CD4-positive, alpha-beta T cell (primary cell): ENCODE measurements at regions not wholly inside any gene's neighbourhood (a gene's known extent, or its start where the extent isn't known, plus 50 kb on each side); places are given as distances from the start of the nearest gene placed in this dataset.
"Not testable (repeated sequence)": the region's sequence is repeated elsewhere in the genome, so short reads cannot be mapped to it uniquely, and the experiment has no call there.

Experiments used
- ATAC-seq: fragments of 200-7000 bp; cut with Tn5 transposase; one replicate; pipeline ENCODE4 v1.10.0; 2022; ENCODE audit warnings: mild to moderate bottlenecking; ENCODE audit not compliant: poor library complexity
- CTCF ChIA-PET: fragments of 350-600 bp; sonication (Branson Sonifier 250); formaldehyde crosslinking; loops from one replicate; lab custom pipeline; 2021; ENCODE audit warnings: antibody characterized with exemption, inconsistent platforms; lab: Charles Lee
- POLR2A ChIA-PET: fragments of 350-600 bp; sonication (Branson Sonifier 250); formaldehyde crosslinking; loops from one replicate; lab custom pipeline; 2021; ENCODE audit warnings: antibody characterized with exemption, inconsistent platforms; lab: Charles Lee
- DNase-seq, 14 experiments: peaks; one replicate each; pipeline ENCODE4 v3.0.0-alpha.2; 2013 to 2020; ENCODE audit warnings: mixed read lengths in 2 of 14
- H3K27ac ChIP-seq, 2 donors: one replicate each; pipeline versions ENCODE4 v1.5.1 to v1.7.0; 2013; ENCODE audit warnings: low read length in 2 of 2, low read depth in 1 of 2, mild to moderate bottlenecking in 1 of 2
- H3K27me3 ChIP-seq, 2 experiments: 1 replicate in 1 of 2; 2 replicates in 1 of 2; pipeline versions ENCODE4 v1.6.1 to v1.7.0; 2013; ENCODE audit warnings: low read length in 2 of 2, control low read depth in 1 of 2, mild to moderate bottlenecking in 1 of 2, moderate library complexity in 1 of 2; ENCODE audit not compliant: insufficient read depth in 2 of 2, control insufficient read depth in 1 of 2
- H3K36me3 ChIP-seq: one replicate; pipeline ENCODE4 v1.6.1; 2013; ENCODE audit warnings: low read length, control low read depth; ENCODE audit not compliant: insufficient read depth
- H3K4me1 ChIP-seq: one replicate; pipeline ENCODE4 v1.6.1; 2013; ENCODE audit warnings: low read length, control low read depth; ENCODE audit not compliant: insufficient read depth
- H3K4me3 ChIP-seq: one replicate; pipeline ENCODE4 v1.5.1; 2013; ENCODE audit warnings: mild to moderate bottlenecking, low read length, moderate library complexity
- H3K9me3 ChIP-seq, 2 experiments: 1 replicate in 1 of 2; 2 replicates in 1 of 2; pipeline versions ENCODE4 v1.6.1 to v1.7.0; 2013; ENCODE audit warnings: low read length in 2 of 2, mild to moderate bottlenecking in 2 of 2, control low read depth in 1 of 2, moderate library complexity in 1 of 2; ENCODE audit not compliant: control insufficient read depth in 1 of 2, insufficient read depth in 1 of 2
- H3K27ac Mint-ChIP-seq: one replicate; pipeline ENCODE4 v1.8.0; 2020; ENCODE audit warnings: mixed read lengths
- H3K27me3 Mint-ChIP-seq: one replicate; pipeline ENCODE4 v1.8.0; 2021; ENCODE audit warnings: mixed read lengths
- H3K36me3 Mint-ChIP-seq: one replicate; pipeline ENCODE4 v1.8.0; 2021; ENCODE audit warnings: low read depth, mixed read lengths
- H3K4me1 Mint-ChIP-seq: one replicate; pipeline ENCODE4 v1.8.0; 2021; ENCODE audit warnings: low read depth, mixed read lengths
- H3K4me3 Mint-ChIP-seq: one replicate; pipeline ENCODE4 v1.8.0; 2020; ENCODE audit warnings: mild to moderate bottlenecking, mixed read lengths
- H3K9me3 Mint-ChIP-seq: one replicate; pipeline ENCODE4 v1.8.0; 2020; ENCODE audit warnings: mixed read lengths
- intact Hi-C, 2 experiments: fragments of 100-400 bp; cut with DNase I in 1 of 2; cut with micrococcal nuclease in 1 of 2; formaldehyde crosslinking; loops; one replicate each; pipeline versions ENCODE4 v1.15.1 to v1.9.0; 2023 to 2025; cut with DNase I, micrococcal nuclease
- TF ChIP-seq, protein P1 (sequence below): fragments of 200-600 bp; IDR thresholded peaks from one replicate; pipeline ENCODE4 v1.8.0; 2022; ENCODE audit warnings: antibody characterized with exemption, mild to moderate bottlenecking

DNA sequence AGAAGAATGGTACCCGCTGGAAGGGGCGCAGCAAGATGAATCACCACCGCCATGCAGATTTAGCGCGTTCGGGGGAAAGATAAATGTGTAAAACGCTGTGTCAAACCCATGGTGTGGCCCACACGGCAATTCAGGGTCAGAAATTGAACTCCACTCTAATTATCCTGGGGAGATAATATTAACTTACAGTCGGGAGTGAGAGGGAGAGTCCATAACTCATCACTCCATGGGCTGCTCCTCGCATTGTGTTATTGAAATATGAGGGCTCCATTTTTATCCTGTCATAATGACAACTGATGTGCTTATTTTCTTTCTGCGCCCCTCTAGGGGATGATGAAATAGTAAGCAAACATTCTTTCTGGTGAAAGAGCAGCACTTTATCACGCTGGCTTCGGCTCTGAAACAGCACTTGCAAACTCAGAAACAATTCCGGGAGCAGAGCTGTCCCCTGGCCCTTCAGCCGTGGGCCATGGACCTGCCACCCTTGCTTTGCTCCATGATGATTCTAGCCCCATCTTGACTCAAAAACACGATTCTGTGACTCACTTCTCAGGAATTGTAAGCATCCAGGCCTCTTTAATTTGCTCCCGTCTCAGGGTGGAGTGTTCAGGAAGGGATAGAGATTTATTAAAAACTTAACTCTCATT lies 431.6 kb downstream of the IRX1 start:
- H3K9me3 ChIP-seq = peaks cover 0 to 28% of the 10 kb centered on the region in 2 experiments
- TF ChIP-seq, protein P1, sequence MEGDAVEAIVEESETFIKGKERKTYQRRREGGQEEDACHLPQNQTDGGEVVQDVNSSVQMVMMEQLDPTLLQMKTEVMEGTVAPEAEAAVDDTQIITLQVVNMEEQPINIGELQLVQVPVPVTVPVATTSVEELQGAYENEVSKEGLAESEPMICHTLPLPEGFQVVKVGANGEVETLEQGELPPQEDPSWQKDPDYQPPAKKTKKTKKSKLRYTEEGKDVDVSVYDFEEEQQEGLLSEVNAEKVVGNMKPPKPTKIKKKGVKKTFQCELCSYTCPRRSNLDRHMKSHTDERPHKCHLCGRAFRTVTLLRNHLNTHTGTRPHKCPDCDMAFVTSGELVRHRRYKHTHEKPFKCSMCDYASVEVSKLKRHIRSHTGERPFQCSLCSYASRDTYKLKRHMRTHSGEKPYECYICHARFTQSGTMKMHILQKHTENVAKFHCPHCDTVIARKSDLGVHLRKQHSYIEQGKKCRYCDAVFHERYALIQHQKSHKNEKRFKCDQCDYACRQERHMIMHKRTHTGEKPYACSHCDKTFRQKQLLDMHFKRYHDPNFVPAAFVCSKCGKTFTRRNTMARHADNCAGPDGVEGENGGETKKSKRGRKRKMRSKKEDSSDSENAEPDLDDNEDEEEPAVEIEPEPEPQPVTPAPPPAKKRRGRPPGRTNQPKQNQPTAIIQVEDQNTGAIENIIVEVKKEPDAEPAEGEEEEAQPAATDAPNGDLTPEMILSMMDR = no peak
- ChIA-PET POLR2A (no interaction called here), CTCF (no interaction called here)
- Mint-ChIP-seq H3K4me3 (no peak overlapping the region), H3K36me3 (no peaks in the 10 kb centered on the region), H3K27ac (no peak overlapping the region), H3K9me3 (peaks cover 5% of the 10 kb centered on the region), H3K4me1 (no peaks in the 10 kb centered on the region), H3K27me3 (no peaks in the 10 kb centered on the region)
- H3K4me1 ChIP-seq = no peaks in the 10 kb centered on the region
- H3K27me3 ChIP-seq = no peaks in the 10 kb centered on the region
- intact Hi-C loops = no loop called here
- H3K36me3 ChIP-seq = no peaks in the 10 kb centered on the region
- ATAC-seq = no peak
- H3K4me3 ChIP-seq = no peak overlapping the region
- DNase-seq = no peak
- no peak overlapping the region for H3K27ac ChIP-seq

DNA sequence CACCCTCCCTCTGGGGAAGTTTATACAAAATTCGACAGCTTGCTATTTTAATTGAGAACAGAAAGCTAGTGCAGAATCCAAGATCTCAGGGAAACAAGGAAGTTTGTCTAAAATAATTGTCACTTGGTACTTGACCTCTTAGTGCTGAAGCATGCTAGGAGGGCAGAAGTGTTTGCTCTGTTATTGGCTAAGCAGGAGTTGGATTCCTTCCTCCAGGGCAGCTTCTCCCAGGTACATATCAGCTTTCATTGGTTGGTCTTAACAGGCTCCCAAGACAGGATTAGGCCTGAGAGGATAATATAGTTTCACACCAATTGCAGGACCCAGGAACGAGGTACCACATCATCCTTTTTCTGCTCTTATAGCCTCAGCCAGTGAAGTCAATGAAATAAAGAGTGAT lies 432.8 kb downstream of the IRX1 start:
- TF ChIP-seq, protein P1 = no peak
- Mint-ChIP-seq H3K9me3 (peaks cover 8% of the 10 kb centered on the region), H3K27me3 (no peaks in the 10 kb centered on the region), H3K27ac (no peak overlapping the region), H3K4me1 (no peaks in the 10 kb centered on the region), H3K36me3 (no peaks in the 10 kb centered on the region), H3K4me3 (no peak overlapping the region)
- CTCF ChIA-PET = no interaction called here
- no peak overlapping the region for H3K4me3 ChIP-seq
- no peak for ATAC-seq
- DNase-seq = no peak
- intact Hi-C loops = no loop called here
- H3K36me3 ChIP-seq = no peaks in the 10 kb centered on the region
- H3K4me1 ChIP-seq = no peaks in the 10 kb centered on the region
- POLR2A ChIA-PET = no interaction called here
- no peaks in the 10 kb centered on the region for H3K27me3 ChIP-seq
- peaks cover 0 to 16% of the 10 kb centered on the region in 2 experiments for H3K9me3 ChIP-seq
- no peak overlapping the region for H3K27ac ChIP-seq

DNA sequence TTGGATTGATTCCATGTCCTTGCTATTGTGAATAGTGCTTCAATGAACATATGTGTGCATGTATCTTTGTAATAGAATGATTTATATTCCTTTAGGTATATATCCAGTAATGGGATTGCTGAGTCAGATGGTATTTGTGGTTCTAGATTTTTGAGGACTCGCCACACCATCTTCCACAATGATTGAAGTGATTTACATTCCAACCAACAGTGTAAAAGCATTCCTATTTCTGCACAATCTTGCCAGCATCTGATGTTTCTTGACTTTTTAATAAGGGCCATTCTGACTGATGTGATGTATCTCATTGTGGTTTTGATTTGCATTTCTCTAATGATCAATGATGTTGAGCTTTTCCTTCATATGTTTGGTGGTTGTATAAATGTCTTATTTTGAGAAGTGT lies 437.9 kb downstream of the IRX1 start:
- H3K27ac ChIP-seq, H3K9me3 ChIP-seq, H3K36me3 ChIP-seq, H3K4me1 Mint-ChIP-seq, H3K4me3 Mint-ChIP-seq, H3K9me3 Mint-ChIP-seq, H3K27me3 Mint-ChIP-seq, DNase-seq, H3K36me3 Mint-ChIP-seq, POLR2A ChIA-PET, intact Hi-C loops, H3K4me3 ChIP-seq, ATAC-seq, H3K27ac Mint-ChIP-seq, H3K4me1 ChIP-seq, H3K27me3 ChIP-seq, CTCF ChIA-PET: not testable (repeated sequence)

DNA sequence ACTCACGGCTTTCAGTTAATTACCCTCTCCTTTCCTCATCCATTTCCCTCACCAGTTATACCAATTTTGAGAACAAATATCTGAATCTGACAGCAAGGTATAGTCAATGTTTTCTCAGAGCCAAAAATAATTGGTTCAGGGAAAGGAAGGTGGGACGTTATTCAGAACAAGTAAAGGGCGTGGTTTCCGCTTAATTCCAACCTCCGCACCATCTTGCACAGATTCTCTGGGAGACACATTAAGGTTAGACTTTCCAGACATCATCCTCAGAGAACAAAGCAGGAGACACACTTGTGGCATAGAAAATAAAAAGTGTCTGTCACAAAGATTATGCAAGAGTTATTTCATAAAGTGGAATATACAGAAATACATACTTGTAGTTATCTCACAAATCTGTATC lies 441.2 kb downstream of the IRX1 start:
- no peaks in the 10 kb centered on the region for H3K36me3 Mint-ChIP-seq
- POLR2A ChIA-PET = no interaction called here

More for the DNA sequence above, 441.2 kb downstream of the IRX1 start:
- no peaks in the 10 kb centered on the region for H3K27me3 Mint-ChIP-seq
- CTCF ChIA-PET = no interaction called here
- Histone ChIP-seq H3K27ac (no peak overlapping the region), H3K9me3 (peaks cover 0 to 7% of the 10 kb centered on the region in 2 experiments), H3K36me3 (no peaks in the 10 kb centered on the region), H3K4me3 (no peak overlapping the region), H3K4me1 (no peaks in the 10 kb centered on the region), H3K27me3 (no peaks in the 10 kb centered on the region)
- intact Hi-C loops = no loop called here
- DNase-seq (no peak), ATAC-seq (no peak)
- H3K4me1 Mint-ChIP-seq = peaks cover under 1% of the 10 kb centered on the region
- H3K9me3 Mint-ChIP-seq = peaks cover 2% of the 10 kb centered on the region
- no peak overlapping the region for H3K4me3 Mint-ChIP-seq
- TF ChIP-seq, protein P1 = no peak
- H3K27ac Mint-ChIP-seq = no peak overlapping the region
